ENCODE measurements at regions not wholly inside any gene's neighbourhood (a gene's known extent, or its start where the extent isn't known, plus 50 kb on each side); places are given as distances from the start of the nearest gene placed in this dataset.

- DNase-seq (ENCODE audit: low read depth), result no peak
- 0 out of 2 replicates have a peak, but pooled peaks cover 1% of the 10 kb centered on the region for H3K27me3 ChIP-seq (ENCODE audit: control insufficient read depth, insufficient read depth, low read length)
- no peak overlapping the region for H3K4me3 ChIP-seq (ENCODE audit: low read depth, low read length)
- CTCF ChIA-PET, result interaction anchor here (0.9 kb wide), 1 partner anchor 16 kb away, joined by 3 read pairs; no protein-coding TSS in a partner anchor
- no peaks in the 10 kb centered on the region for H3K36me3 ChIP-seq (ENCODE audit: control insufficient read depth, insufficient read depth, low read length)
- TF ChIP-seq, protein P1, sequence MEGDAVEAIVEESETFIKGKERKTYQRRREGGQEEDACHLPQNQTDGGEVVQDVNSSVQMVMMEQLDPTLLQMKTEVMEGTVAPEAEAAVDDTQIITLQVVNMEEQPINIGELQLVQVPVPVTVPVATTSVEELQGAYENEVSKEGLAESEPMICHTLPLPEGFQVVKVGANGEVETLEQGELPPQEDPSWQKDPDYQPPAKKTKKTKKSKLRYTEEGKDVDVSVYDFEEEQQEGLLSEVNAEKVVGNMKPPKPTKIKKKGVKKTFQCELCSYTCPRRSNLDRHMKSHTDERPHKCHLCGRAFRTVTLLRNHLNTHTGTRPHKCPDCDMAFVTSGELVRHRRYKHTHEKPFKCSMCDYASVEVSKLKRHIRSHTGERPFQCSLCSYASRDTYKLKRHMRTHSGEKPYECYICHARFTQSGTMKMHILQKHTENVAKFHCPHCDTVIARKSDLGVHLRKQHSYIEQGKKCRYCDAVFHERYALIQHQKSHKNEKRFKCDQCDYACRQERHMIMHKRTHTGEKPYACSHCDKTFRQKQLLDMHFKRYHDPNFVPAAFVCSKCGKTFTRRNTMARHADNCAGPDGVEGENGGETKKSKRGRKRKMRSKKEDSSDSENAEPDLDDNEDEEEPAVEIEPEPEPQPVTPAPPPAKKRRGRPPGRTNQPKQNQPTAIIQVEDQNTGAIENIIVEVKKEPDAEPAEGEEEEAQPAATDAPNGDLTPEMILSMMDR (IDR thresholded peaks at IDR 0.05; ENCODE audit: insufficient read depth, low read depth, low read length), result no peak
- POLR2A ChIA-PET, result no interaction called here
Observed at GRCh38 chr6:119559586-119559985, 210.0 kb upstream of the MAN1A1 start.

DNA sequence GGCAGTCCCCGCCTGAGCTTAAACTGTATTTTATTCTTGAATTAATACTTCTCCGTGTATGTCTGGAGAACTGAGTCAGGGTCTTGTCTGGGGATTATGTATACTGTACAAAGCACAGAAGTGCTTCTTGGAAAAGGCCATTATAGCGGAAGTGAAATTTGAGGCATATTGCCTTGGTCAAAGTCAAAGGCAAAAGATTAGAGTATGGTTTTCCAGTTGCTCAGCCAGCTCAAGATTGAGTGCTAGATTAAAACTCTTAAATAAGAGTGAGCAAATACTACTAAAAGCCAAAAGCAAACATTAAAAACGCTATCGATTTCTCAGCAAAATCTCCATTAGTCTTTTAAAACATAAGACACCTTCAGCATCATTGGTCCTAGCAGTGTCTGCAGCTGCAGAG lies 207.7 kb upstream of the MAN1A1 start:
- TF ChIP-seq, protein P1 (IDR thresholded peaks at IDR 0.05; ENCODE audit: insufficient read depth, low read depth, low read length), result no peak
- Histone ChIP-seq H3K27me3 (ENCODE audit: control insufficient read depth, insufficient read depth, low read length) (0 out of 2 replicates have a peak, but pooled peaks cover 1% of the 10 kb centered on the region), H3K4me3 (ENCODE audit: low read depth, low read length) (no peak overlapping the region), H3K36me3 (ENCODE audit: control insufficient read depth, insufficient read depth, low read length) (no peaks in the 10 kb centered on the region)
- DNase-seq (ENCODE audit: low read depth), result no peak
- CTCF ChIA-PET, result interaction anchor here (1.2 kb wide), 1 partner anchor 10 kb away, joined by 3 read pairs; no protein-coding TSS in a partner anchor
- POLR2A ChIA-PET, result no interaction called here

- no peaks in the 10 kb centered on the region for H3K36me3 ChIP-seq (ENCODE audit: control insufficient read depth, insufficient read depth, low read length)
- no peaks in the 10 kb centered on the region; the same call in 1 of the 2 replicates for H3K27me3 ChIP-seq (ENCODE audit: control insufficient read depth, insufficient read depth, low read length)
- DNase-seq (ENCODE audit: low read depth), result no peak
- H3K4me3 ChIP-seq (ENCODE audit: low read depth, low read length), result no peak overlapping the region
- ChIA-PET CTCF (no interaction called here), POLR2A (no interaction called here)
- TF ChIP-seq, protein P1 (IDR thresholded peaks at IDR 0.05; ENCODE audit: insufficient read depth, low read depth, low read length), result no peak
Observed at GRCh38 chr6:119552021-119552420, 202.5 kb upstream of the MAN1A1 start.

DNA sequence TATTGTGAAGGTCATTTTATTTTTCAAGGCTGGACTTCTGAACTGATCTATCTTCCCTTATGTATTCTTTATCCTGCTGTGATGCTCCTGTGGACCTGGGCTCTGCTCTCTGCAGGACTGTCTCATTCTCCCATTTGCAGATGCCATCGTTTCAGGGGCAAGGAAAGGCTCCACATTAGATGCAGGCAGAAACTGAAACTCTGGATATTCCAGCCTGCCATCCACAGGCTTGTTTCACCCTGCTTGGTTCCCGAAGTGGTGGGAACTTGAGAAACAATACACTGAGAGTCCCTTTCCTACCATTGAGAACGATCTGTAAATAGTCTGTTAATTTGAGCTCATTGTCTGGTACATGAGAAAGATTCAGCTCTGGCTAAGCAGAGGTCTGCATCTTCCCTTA lies 197.5 kb upstream of the MAN1A1 start:
- ChIA-PET CTCF (interaction anchor here (1.0 kb wide), 1 partner anchor 10 kb away, joined by 3 read pairs; no protein-coding TSS in a partner anchor), POLR2A (no interaction called here)
- H3K4me3 ChIP-seq (ENCODE audit: low read depth, low read length), result no peak overlapping the region

DNA sequence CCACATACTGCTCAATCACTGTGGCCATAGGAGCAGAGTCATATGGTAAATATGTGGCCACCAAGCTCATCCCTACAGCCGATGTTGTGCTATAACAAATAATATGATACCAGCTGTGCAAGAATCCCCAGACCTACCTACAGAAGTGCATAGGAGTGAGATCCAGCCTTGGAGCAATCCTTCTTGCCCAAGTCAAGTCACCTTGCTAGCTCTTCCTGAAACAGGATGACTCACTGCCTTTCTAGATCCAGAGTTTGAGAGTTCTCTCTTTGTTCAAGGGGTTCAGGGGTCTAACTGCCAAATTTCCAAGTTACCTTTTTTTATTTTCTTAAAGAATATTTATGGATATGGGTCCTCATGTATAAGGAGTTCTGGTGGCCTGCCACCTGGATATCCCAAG lies 195.7 kb upstream of the MAN1A1 start:
- H3K4me3 ChIP-seq (ENCODE audit: low read depth, low read length), result no peak overlapping the region
- POLR2A ChIA-PET, result no interaction called here
- H3K36me3 ChIP-seq (ENCODE audit: control insufficient read depth, insufficient read depth, low read length), result no peaks in the 10 kb centered on the region
- no peaks in the 10 kb centered on the region; the same call in 1 of the 2 replicates for H3K27me3 ChIP-seq (ENCODE audit: control insufficient read depth, insufficient read depth, low read length)
- CTCF ChIA-PET, result no interaction called here
- no peak for DNase-seq (ENCODE audit: low read depth)
- TF ChIP-seq, protein P1 (IDR thresholded peaks at IDR 0.05; ENCODE audit: insufficient read depth, low read depth, low read length), result no peak

More for the DNA sequence above, 197.5 kb upstream of the MAN1A1 start:
- no peaks in the 10 kb centered on the region; the same call in 1 of the 2 replicates for H3K27me3 ChIP-seq (ENCODE audit: control insufficient read depth, insufficient read depth, low read length)
- TF ChIP-seq, protein P1 (IDR thresholded peaks at IDR 0.05; ENCODE audit: insufficient read depth, low read depth, low read length), result no peak
- no peaks in the 10 kb centered on the region for H3K36me3 ChIP-seq (ENCODE audit: control insufficient read depth, insufficient read depth, low read length)
- DNase-seq (ENCODE audit: low read depth), result no peak
